CD14-positive monocyte (primary cell): ENCODE measurements at regions not wholly inside any gene's neighbourhood (a gene's known extent, or its start where the extent isn't known, plus 50 kb on each side); places are given as distances from the start of the nearest gene placed in this dataset.

Experiments
- DNase-seq, 3 donors: peaks; one replicate each; pipeline ENCODE4 v3.0.0-alpha.2; 2011 to 2022
- H2AFZ ChIP-seq: 2 replicates; pipeline ENCODE4 v1.6.0; 2012; ENCODE audit warnings: mild to moderate bottlenecking, low read depth, low read length, inconsistent platforms; ENCODE audit not compliant: insufficient read depth, poor library complexity, severe bottlenecking
- H3K27ac ChIP-seq, 2 donors: 1 replicate in 1 of 2; 2 replicates in 1 of 2; pipeline ENCODE4 v1.5.1; 2012 to 2013; ENCODE audit warnings: low read length in 2 of 2, control low read depth in 1 of 2, inconsistent platforms in 1 of 2, low read depth in 1 of 2, mild to moderate bottlenecking in 1 of 2
- H3K27me3 ChIP-seq, 2 donors: one replicate each; pipeline versions ENCODE4 v1.6.0 to v1.6.1; 2011 to 2013; ENCODE audit warnings: low read length in 2 of 2; ENCODE audit not compliant: control insufficient read depth in 2 of 2, insufficient read depth in 2 of 2
- H3K36me3 ChIP-seq, 2 donors: replicated peaks in 1 of 2; 1 replicate in 1 of 2; 2 replicates in 1 of 2; pipeline versions ENCODE4 v1.5.1 to v1.6.1; 2012 to 2013; ENCODE audit warnings: low read length in 2 of 2, control low read depth in 1 of 2, inconsistent platforms in 1 of 2, mild to moderate bottlenecking in 1 of 2; ENCODE audit not compliant: insufficient read depth in 2 of 2, control insufficient read depth in 1 of 2
- H3K4me1 ChIP-seq, 2 donors: 1 replicate in 1 of 2; 2 replicates in 1 of 2; pipeline versions ENCODE4 v1.5.1 to v1.6.1; 2012 to 2013; ENCODE audit warnings: low read length in 2 of 2, control low read depth in 1 of 2, inconsistent platforms in 1 of 2, mild to moderate bottlenecking in 1 of 2, moderate library complexity in 1 of 2; ENCODE audit not compliant: insufficient read depth in 2 of 2, control insufficient read depth in 1 of 2
- H3K4me2 ChIP-seq: replicated peaks from 2 replicates; pipeline ENCODE3; 2012; ENCODE audit warnings: low read length, moderate library complexity, mild to moderate bottlenecking; ENCODE audit not compliant: poor library complexity, severe bottlenecking; ENCODE audit errors: extremely low read depth
- H3K4me3 ChIP-seq, 3 experiments: fragments of 200-600 bp in 1 of 3; sonication (generic) in 1 of 3; replicated peaks in 1 of 3; 1 replicate in 2 of 3; 2 replicates in 1 of 3; pipeline ENCODE4 v1.5.1; 2011 to 2013; ENCODE audit warnings: low read length in 3 of 3, mild to moderate bottlenecking in 3 of 3, control low read depth in 2 of 3, low read depth in 2 of 3, inconsistent platforms in 1 of 3, moderate library complexity in 1 of 3
- H3K79me2 ChIP-seq: 2 replicates; pipeline ENCODE4 v1.6.0; 2012; ENCODE audit warnings: mild to moderate bottlenecking, control low read depth, inconsistent platforms, low read length, moderate library complexity; ENCODE audit not compliant: insufficient read depth
- H3K9ac ChIP-seq: 2 replicates; pipeline ENCODE4 v1.6.0; 2017; ENCODE audit warnings: low read length, mild to moderate bottlenecking; ENCODE audit not compliant: insufficient read depth, poor library complexity, severe bottlenecking
- H3K9me3 ChIP-seq, 2 donors: replicated peaks in 1 of 2; 1 replicate in 1 of 2; 2 replicates in 1 of 2; pipeline versions ENCODE4 v1.5.1 to v1.6.1; 2012 to 2013; ENCODE audit warnings: low read length in 2 of 2, control low read depth in 1 of 2; ENCODE audit not compliant: control insufficient read depth in 1 of 2, insufficient read depth in 1 of 2
- H4K20me1 ChIP-seq: 2 replicates; pipeline ENCODE4 v1.6.0; 2012; ENCODE audit warnings: mild to moderate bottlenecking, low read length, control low read depth, moderate library complexity; ENCODE audit not compliant: insufficient read depth
- H3K27ac Mint-ChIP-seq, 7 donors: one replicate each; pipeline ENCODE4 v1.8.0; 2020; ENCODE audit warnings: mild to moderate bottlenecking in 7 of 7, mixed read lengths in 7 of 7, moderate library complexity in 6 of 7, inconsistent platforms in 2 of 7
- H3K27me3 Mint-ChIP-seq, 3 donors: one replicate each; pipeline ENCODE4 v1.8.0; 2021 to 2022; ENCODE audit warnings: low read depth in 3 of 3, mild to moderate bottlenecking in 3 of 3, mixed read lengths in 3 of 3, moderate library complexity in 3 of 3, inconsistent platforms in 1 of 3
- H3K36me3 Mint-ChIP-seq, 2 donors: one replicate each; pipeline ENCODE4 v1.8.0; 2020; ENCODE audit warnings: mixed read lengths in 2 of 2, inconsistent platforms in 1 of 2, mild to moderate bottlenecking in 1 of 2
- H3K4me1 Mint-ChIP-seq: one replicate; pipeline ENCODE4 v1.8.0; 2020; ENCODE audit warnings: mild to moderate bottlenecking, mixed read lengths
- H3K4me3 Mint-ChIP-seq, 2 donors: one replicate each; pipeline ENCODE4 v1.8.0; 2020; ENCODE audit warnings: mild to moderate bottlenecking in 2 of 2, mixed read lengths in 2 of 2, moderate library complexity in 1 of 2
- H3K9me3 Mint-ChIP-seq, 7 donors: one replicate each; pipeline ENCODE4 v1.8.0; 2020 to 2022; ENCODE audit warnings: mixed read lengths in 7 of 7, mild to moderate bottlenecking in 6 of 7, moderate library complexity in 6 of 7, inconsistent platforms in 2 of 7
- CTCF ChIP-seq: fragments of 200-600 bp; IDR thresholded peaks from one replicate; pipeline ENCODE4 v1.8.0; 2022; ENCODE audit warnings: antibody characterized with exemption, mild to moderate bottlenecking
- WGBS: methylation state at CpG from one replicate; pipeline ENCODE4 v1.1.5; 2013; ENCODE audit warnings: missing lambda C conversion rate; ENCODE audit not compliant: insufficient coverage; 5-methylcytosine and 5-hydroxymethylcytosine counted together
- intact Hi-C, 2 donors: fragments of 100-400 bp; cut with micrococcal nuclease; formaldehyde crosslinking; loops; one replicate each; pipeline versions ENCODE4 v1.15.0 to v1.15.1; 2023

DNA sequence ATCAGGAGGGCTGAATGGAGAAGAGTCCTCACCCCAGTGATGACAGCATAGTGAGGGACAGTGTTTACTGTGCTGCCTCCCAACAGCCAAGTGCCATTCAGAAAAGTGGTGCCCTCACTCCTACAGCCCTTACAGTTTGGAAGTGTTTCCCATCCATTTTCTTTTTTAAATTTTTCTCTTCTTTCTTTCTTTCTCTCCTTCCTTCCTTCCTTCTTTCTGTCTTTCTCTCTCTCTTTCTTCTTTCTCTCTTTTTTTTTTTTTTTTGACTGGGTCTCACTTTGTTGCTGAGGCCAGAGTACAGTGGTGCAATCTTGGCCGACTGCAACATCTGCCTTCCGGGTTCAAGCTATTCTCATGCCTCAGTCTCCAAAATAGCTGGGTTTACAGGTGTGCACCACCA lies 755.3 kb downstream of the UQCRFS1 start:
- Histone ChIP-seq H3K4me3 (no peak overlapping the region), H3K79me2 (no peaks in the 10 kb centered on the region), H3K4me1 (no peaks in the 10 kb centered on the region), H3K4me2 (no peak overlapping the region), H3K27ac (no peak overlapping the region), H2AFZ (no peak overlapping the region), H3K9ac (no peak overlapping the region), H3K27me3 (no peaks in the 10 kb centered on the region), H4K20me1 (no peaks in the 10 kb centered on the region), H3K36me3 (no peaks in the 10 kb centered on the region), H3K9me3 (no peaks in the 10 kb centered on the region)
- 90% methylated on average over 2 of the region's 2 CpGs for WGBS
- no peak for DNase-seq
- Mint-ChIP-seq H3K27me3 (peaks cover under 1 to 4% (median 3%) of the 10 kb centered on the region in 3 donors), H3K36me3 (no peaks in the 10 kb centered on the region), H3K9me3 (peaks cover 0 to 2% (median 0%) of the 10 kb centered on the region in 7 donors), H3K27ac (no peak overlapping the region), H3K4me1 (peaks cover 5% of the 10 kb centered on the region), H3K4me3 (no peak overlapping the region)
- intact Hi-C loops = no loop called here
- TF ChIP-seq CTCF = no peak

- Histone ChIP-seq H3K79me2 (no peaks in the 10 kb centered on the region), H3K27ac (no peak overlapping the region), H3K9ac (no peak overlapping the region), H3K36me3 (no peaks in the 10 kb centered on the region), H3K4me3 (no peak overlapping the region), H2AFZ (no peak overlapping the region), H3K9me3 (no peaks in the 10 kb centered on the region), H3K4me2 (no peak overlapping the region), H3K4me1 (no peaks in the 10 kb centered on the region), H3K27me3 (no peaks in the 10 kb centered on the region), H4K20me1 (no peaks in the 10 kb centered on the region)
- H3K9me3 Mint-ChIP-seq = peaks cover 0 to 6% (median 0%) of the 10 kb centered on the region in 7 donors
- intact Hi-C loops = no loop called here
- H3K4me3 Mint-ChIP-seq = no peak overlapping the region
- no peaks in the 10 kb centered on the region for H3K36me3 Mint-ChIP-seq
- H3K27me3 Mint-ChIP-seq = peaks cover 2 to 4% (median 3%) of the 10 kb centered on the region in 3 donors
- WGBS = 100% methylated on average over 1 of the region's 5 CpGs
- H3K27ac Mint-ChIP-seq = no peak overlapping the region
- peaks cover 5% of the 10 kb centered on the region for H3K4me1 Mint-ChIP-seq
- DNase-seq = no peak
- no peak for TF ChIP-seq CTCF
These were observed 756.1 kb downstream of the UQCRFS1 start for GRCh38 chr19:28456708-28457320.
